SU-DHL-6 (cell line): ENCODE measurements at regions not wholly inside any gene's neighbourhood (a gene's known extent, or its start where the extent isn't known, plus 50 kb on each side); places are given as distances from the start of the nearest gene placed in this dataset.

Source experiments
- EZH2phosphoT487 ChIP-seq: fragments of 200-600 bp; sonication (generic), shearing (Covaris generic); conservative IDR thresholded peaks from 2 replicates; pipeline ENCODE4 v1.6.1; 2018; ENCODE audit warnings: mild to moderate bottlenecking, antibody characterized with exemption, low read length, moderate library complexity, mixed read lengths
- TF ChIP-seq, protein P1 (sequence below): fragments of 200-600 bp; sonication (generic); IDR thresholded peaks from one replicate; pipeline ENCODE4 v1.5.1; 2017; ENCODE audit warnings: antibody characterized with exemption, mild to moderate bottlenecking, low read length, moderate library complexity; ENCODE audit not compliant: insufficient read depth, poor library complexity, severe bottlenecking

DNA sequence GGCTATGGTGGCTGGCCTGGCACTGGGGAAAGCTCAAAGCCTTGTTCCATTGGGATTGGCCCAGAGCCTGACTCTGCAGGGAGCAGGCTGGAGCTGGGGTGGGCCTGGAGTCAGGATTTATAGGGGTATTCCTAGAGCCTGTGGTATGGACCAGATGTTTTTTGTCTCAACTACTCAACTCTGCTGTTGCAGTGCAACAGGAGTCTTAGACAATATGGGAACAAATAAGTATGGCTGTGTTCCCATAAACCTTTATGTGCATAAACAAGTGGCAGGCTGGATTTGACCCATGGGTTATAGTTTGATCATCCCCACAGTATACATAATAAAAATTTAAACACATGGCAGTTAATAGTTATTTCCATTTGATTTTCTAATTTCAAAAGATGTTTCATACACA, 557.9 kb upstream of the ARX start:
- TF ChIP-seq, protein P1, sequence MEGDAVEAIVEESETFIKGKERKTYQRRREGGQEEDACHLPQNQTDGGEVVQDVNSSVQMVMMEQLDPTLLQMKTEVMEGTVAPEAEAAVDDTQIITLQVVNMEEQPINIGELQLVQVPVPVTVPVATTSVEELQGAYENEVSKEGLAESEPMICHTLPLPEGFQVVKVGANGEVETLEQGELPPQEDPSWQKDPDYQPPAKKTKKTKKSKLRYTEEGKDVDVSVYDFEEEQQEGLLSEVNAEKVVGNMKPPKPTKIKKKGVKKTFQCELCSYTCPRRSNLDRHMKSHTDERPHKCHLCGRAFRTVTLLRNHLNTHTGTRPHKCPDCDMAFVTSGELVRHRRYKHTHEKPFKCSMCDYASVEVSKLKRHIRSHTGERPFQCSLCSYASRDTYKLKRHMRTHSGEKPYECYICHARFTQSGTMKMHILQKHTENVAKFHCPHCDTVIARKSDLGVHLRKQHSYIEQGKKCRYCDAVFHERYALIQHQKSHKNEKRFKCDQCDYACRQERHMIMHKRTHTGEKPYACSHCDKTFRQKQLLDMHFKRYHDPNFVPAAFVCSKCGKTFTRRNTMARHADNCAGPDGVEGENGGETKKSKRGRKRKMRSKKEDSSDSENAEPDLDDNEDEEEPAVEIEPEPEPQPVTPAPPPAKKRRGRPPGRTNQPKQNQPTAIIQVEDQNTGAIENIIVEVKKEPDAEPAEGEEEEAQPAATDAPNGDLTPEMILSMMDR: no peak
- no peak for TF ChIP-seq EZH2phosphoT487
